Amniotic epithelial cell (primary cell): ENCODE measurements at regions not wholly inside any gene's neighbourhood (a gene's known extent, or its start where the extent isn't known, plus 50 kb on each side); places are given as distances from the start of the nearest gene placed in this dataset.
A peak's percentile ranks its signal among the peaks of the same experiment; 100 is the strongest.
"Not testable (repeated sequence)": the region's sequence is repeated elsewhere in the genome, so short reads cannot be mapped to it uniquely, and the experiment has no call there.

Source experiments
- DNase-seq: peaks from one replicate; pipeline ENCODE4 v3.0.0-alpha.2; 2010; ENCODE audit warnings: low read depth

GRCh38 chr3:72535772-72536171 lies 312.5 kb downstream of the SHQ1 start:
- DNase-seq, result no peak

- peak; percentile 6 for DNase-seq
Measured at GRCh38 chr3:72533591-72534473, 314.4 kb downstream of the SHQ1 start.

- DNase-seq, result no peak
Measured at GRCh38 chr3:72530426-72530825, 317.8 kb downstream of the SHQ1 start.

GRCh38 chr3:72529081-72529480 lies 319.2 kb downstream of the SHQ1 start:
- DNase-seq, result no peak

- no peak for DNase-seq
Measured at GRCh38 chr3:72523429-72524151, 324.7 kb downstream of the SHQ1 start.

- peak; percentile 63 for DNase-seq
Measured at GRCh38 chr3:72520690-72521308, 327.4 kb downstream of the SHQ1 start.

- DNase-seq, result no peak
Measured at GRCh38 chr3:72519946-72520604, 328.2 kb downstream of the SHQ1 start.

- peak; percentile 34 for DNase-seq
Measured at GRCh38 chr3:72517921-72518424, 330.3 kb downstream of the SHQ1 start.

- no peak for DNase-seq
Measured at GRCh38 chr3:72517336-72517735, 330.9 kb downstream of the SHQ1 start.

GRCh38 chr3:72516361-72516760 lies 331.9 kb downstream of the SHQ1 start:
- no peak for DNase-seq

GRCh38 chr3:72515941-72516340 lies 332.3 kb downstream of the SHQ1 start:
- no peak for DNase-seq

- DNase-seq, result no peak
Measured at GRCh38 chr3:72515281-72515680, 333.0 kb downstream of the SHQ1 start.

- no peak for DNase-seq
Measured at GRCh38 chr3:72510247-72510646, 338.0 kb downstream of the SHQ1 start.

- no peak for DNase-seq
Measured at GRCh38 chr3:72505539-72506405, 342.5 kb downstream of the SHQ1 start.

GRCh38 chr3:72497501-72497900 lies 350.7 kb downstream of the SHQ1 start:
- not testable (repeated sequence) for DNase-seq

GRCh38 chr3:72496051-72496670 lies 352.1 kb downstream of the SHQ1 start:
- no peak for DNase-seq

- DNase-seq, result peak; percentile 65
Measured at GRCh38 chr3:72494626-72495025, 353.6 kb downstream of the SHQ1 start.

- no peak for DNase-seq
Measured at GRCh38 chr3:72494130-72494529, 354.1 kb downstream of the SHQ1 start.

- peak; percentile 86 for DNase-seq
Measured at GRCh38 chr3:72492240-72492639, 356.0 kb downstream of the SHQ1 start.

GRCh38 chr3:72490688-72491435 lies 357.4 kb downstream of the SHQ1 start:
- DNase-seq, result no peak
